Tibial artery (tissue), 4 donors: ENCODE measurements at regions not wholly inside any gene's neighbourhood (a gene's known extent, or its start where the extent isn't known, plus 50 kb on each side); places are given as distances from the start of the nearest gene placed in this dataset.

ENCODE experiments used
- DNase-seq, 2 donors: peaks; one replicate each; pipeline ENCODE4 v3.0.0-alpha.2; 2019
- H3K27ac ChIP-seq, 2 donors: fragments of 200-600 bp; sonication (generic) in 1 of 2; 1 replicate in 1 of 2; 2 replicates in 1 of 2; pipeline ENCODE4 v1.5.1; 2018 to 2019; ENCODE audit warnings: mild to moderate bottlenecking in 1 of 2
- H3K27me3 ChIP-seq, 2 donors: fragments of 200-600 bp; sonication (generic) in 1 of 2; one replicate each; pipeline versions ENCODE4 v1.5.1 to v1.6.0; 2016 to 2019
- H3K36me3 ChIP-seq, 3 donors: fragments of 200-600 bp; sonication (generic) in 2 of 3; one replicate each; pipeline ENCODE4 v1.5.1; 2016 to 2019; ENCODE audit warnings: mild to moderate bottlenecking in 2 of 3
- H3K4me1 ChIP-seq, 4 donors: fragments of 200-600 bp; sonication (generic) in 2 of 4; 1 replicate in 3 of 4; 2 replicates in 1 of 4; pipeline ENCODE4 v1.5.1; 2016 to 2019
- H3K4me3 ChIP-seq, 2 donors: fragments of 200-600 bp; sonication (generic) in 1 of 2; 1 replicate in 1 of 2; 2 replicates in 1 of 2; pipeline ENCODE4 v1.5.1; 2018 to 2019; ENCODE audit warnings: mild to moderate bottlenecking in 2 of 2
- H3K9me3 ChIP-seq, 3 donors: fragments of 200-600 bp; sonication (generic) in 1 of 3; one replicate each; pipeline ENCODE4 v1.5.1; 2016 to 2019
- CTCF ChIP-seq, 2 experiments: fragments of 200-600 bp in 1 of 2; fragments of 450-650 bp in 1 of 2; IDR thresholded peaks; one replicate each; pipeline ENCODE4 v1.5.1; 2017 to 2019; ENCODE audit warnings: antibody characterized with exemption in 2 of 2, mild to moderate bottlenecking in 1 of 2, moderate library complexity in 1 of 2
- intact Hi-C: fragments of 100-400 bp; cut with DNase I; formaldehyde crosslinking; loops from one replicate; pipeline ENCODE4 v1.15.0; 2023; ENCODE audit warnings: low total_unique reads

DNA sequence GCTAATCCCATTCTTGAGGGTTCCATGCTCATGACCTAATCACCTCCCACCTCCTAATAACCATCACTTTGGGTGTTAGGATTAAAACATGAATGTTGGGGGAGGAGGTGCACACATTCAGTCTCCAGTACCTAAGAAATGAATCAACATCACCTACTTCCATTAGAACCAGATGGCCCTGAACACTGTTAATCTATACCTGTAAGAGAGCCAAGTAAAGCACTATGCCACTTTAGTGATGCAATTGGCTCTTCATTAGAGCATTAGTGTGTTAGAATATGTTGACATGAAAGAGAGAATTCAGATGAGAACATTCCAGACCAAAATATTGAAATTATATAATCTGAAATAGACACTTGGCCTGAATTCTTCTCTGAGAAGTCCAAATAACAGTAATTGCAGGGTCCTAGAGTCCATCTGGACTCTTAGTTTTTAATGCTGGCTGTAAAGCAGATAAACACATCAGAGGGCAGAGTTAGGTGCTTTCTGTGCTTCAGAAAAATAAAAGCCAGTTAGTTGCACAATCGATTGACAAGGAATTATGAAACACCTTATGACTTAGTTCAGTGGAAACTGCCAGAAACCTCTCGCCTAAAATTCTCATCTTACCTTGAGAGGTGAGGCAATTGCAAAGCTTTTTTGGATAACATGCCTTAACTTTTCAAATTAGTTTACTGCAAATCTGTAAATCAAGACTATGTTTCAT is 923.7 kb downstream of the SLC4A3 start:
- H3K4me1 ChIP-seq: peaks cover 0 to 3% (median 0%) of the 10 kb centered on the region in 4 donors
- H3K9me3 ChIP-seq: no peaks in the 10 kb centered on the region
- intact Hi-C loops: no loop called here
- H3K36me3 ChIP-seq: no peaks in the 10 kb centered on the region
- H3K4me3 ChIP-seq: no peak overlapping the region
- no peak for TF ChIP-seq CTCF (IDR thresholded peaks at IDR 0.05)
- H3K27me3 ChIP-seq: no peaks in the 10 kb centered on the region
- H3K27ac ChIP-seq: no peak overlapping the region
- no peak for DNase-seq

DNA sequence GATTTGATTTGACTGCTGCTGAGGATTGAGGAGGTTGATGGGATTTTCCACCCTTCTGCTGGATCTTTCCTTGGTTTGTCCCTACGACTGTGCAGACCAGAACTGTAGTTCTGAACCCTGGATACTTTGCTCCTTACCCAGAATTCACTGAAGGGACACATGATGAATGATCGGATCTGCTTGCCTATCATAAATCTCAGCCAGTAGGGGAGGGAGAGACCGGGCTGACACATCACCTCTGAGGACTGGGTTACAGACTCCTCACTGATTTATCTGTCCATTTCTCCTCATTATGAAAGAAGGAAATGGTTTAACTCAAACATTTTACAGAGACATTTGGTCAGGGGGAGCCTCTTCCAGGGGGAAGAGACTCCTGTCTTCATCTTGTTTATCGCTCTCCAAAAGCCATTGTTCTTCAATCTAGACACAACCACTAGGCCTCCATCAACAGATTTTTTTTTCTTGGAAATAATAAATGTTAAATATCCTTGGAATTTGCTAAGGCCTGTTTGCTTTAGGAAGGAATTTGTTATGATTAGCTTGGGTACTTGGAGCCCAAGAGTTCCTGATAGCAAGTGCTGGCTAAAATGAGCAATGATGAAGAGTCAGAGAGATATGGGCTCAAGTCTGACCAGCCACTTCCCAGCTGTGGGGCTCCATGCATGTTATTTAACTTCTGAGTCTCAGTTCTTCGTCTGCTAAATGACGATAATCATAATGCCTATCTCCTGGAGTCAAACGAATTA is 925.5 kb downstream of the SLC4A3 start:
- no peaks in the 10 kb centered on the region for H3K27me3 ChIP-seq
- intact Hi-C loops: no loop called here

GRCh38 chr2:220555961-220556630 is 928.7 kb downstream of the SLC4A3 start:
- no peaks in the 10 kb centered on the region for H3K27me3 ChIP-seq
- DNase-seq: no peak
- no peaks in the 10 kb centered on the region for H3K36me3 ChIP-seq
- peaks cover 0 to 3% (median 0%) of the 10 kb centered on the region in 4 donors for H3K4me1 ChIP-seq
- no peak overlapping the region for H3K4me3 ChIP-seq
- H3K9me3 ChIP-seq: no peaks in the 10 kb centered on the region
- no peak overlapping the region for H3K27ac ChIP-seq
- TF ChIP-seq CTCF (IDR thresholded peaks at IDR 0.05): no peak
- intact Hi-C loops: no loop called here

More for the DNA sequence above, 925.5 kb downstream of the SLC4A3 start:
- no peak for TF ChIP-seq CTCF (IDR thresholded peaks at IDR 0.05)
- Histone ChIP-seq H3K9me3 (no peaks in the 10 kb centered on the region), H3K36me3 (no peaks in the 10 kb centered on the region), H3K4me3 (no peak overlapping the region), H3K4me1 (peaks cover 0 to 3% (median 0%) of the 10 kb centered on the region in 4 donors), H3K27ac (no peak overlapping the region)
- DNase-seq: no peak

GRCh38 chr2:220556658-220557057 is 929.2 kb downstream of the SLC4A3 start:
- Histone ChIP-seq H3K9me3 (no peaks in the 10 kb centered on the region), H3K27ac (no peak overlapping the region), H3K4me1 (peaks cover 0 to 3% (median 0%) of the 10 kb centered on the region in 4 donors), H3K27me3 (no peaks in the 10 kb centered on the region), H3K4me3 (no peak overlapping the region), H3K36me3 (no peaks in the 10 kb centered on the region)
- DNase-seq: no peak
- TF ChIP-seq CTCF (IDR thresholded peaks at IDR 0.05): no peak
- intact Hi-C loops: no loop called here

DNA sequence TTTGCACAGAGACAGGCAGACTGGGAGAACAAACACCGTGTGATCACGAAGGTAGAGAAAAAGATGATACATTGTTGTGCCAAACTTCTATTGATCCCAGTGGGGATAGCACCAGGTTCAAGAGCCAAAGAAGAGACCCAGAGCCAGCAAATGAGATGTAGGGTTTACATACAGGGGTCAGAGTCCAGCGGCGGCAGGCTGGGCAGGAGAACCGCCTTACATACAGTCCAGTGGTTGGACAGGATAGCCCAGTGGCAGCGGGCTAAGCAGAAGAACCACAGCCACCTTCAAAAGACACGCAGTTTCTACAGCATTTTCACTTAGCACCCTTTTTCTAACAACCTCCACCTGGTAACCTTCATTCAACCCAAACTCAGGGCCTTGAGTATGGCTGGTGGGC is 932.8 kb downstream of the SLC4A3 start:
- Histone ChIP-seq H3K27me3 (no peaks in the 10 kb centered on the region), H3K4me1 (no peaks in the 10 kb centered on the region), H3K4me3 (no peak overlapping the region), H3K27ac (no peak overlapping the region), H3K36me3 (no peaks in the 10 kb centered on the region), H3K9me3 (no peaks in the 10 kb centered on the region)
- TF ChIP-seq CTCF (IDR thresholded peaks at IDR 0.05): no peak
- intact Hi-C loops: no loop called here
- DNase-seq: no peak
